Gastroesophageal sphincter (tissue), 3 donors: ENCODE measurements at regions not wholly inside any gene's neighbourhood (a gene's known extent, or its start where the extent isn't known, plus 50 kb on each side); places are given as distances from the start of the nearest gene placed in this dataset.

Source experiments
- CTCF ChIP-seq, 4 experiments: fragments of 200-600 bp in 2 of 4; fragments of 450-650 bp in 2 of 4; sonication (generic) in 1 of 4; IDR thresholded peaks; one replicate each; pipeline ENCODE4 v1.5.1; 2017 to 2019; ENCODE audit warnings: antibody characterized with exemption in 4 of 4, mild to moderate bottlenecking in 2 of 4, moderate library complexity in 2 of 4
- POLR2A ChIP-seq, 2 donors: fragments of 450-650 bp; IDR thresholded peaks; one replicate each; pipeline ENCODE4 v1.6.1; 2017; ENCODE audit warnings: antibody characterized with exemption in 2 of 2, mild to moderate bottlenecking in 2 of 2, moderate library complexity in 1 of 2
- POLR2AphosphoS5 ChIP-seq: sonication (generic); formaldehyde crosslinking; IDR thresholded peaks from one replicate; pipeline ENCODE4 v1.6.1; 2017; ENCODE audit warnings: antibody characterized with exemption

- TF ChIP-seq CTCF (IDR thresholded peaks at IDR 0.05): no peak
- no peak for TF ChIP-seq POLR2AphosphoS5
- no peak for TF ChIP-seq POLR2A (IDR thresholded peaks at IDR 0.05)
Observed at GRCh38 chr1:5664906-5665875, 327.0 kb downstream of the NPHP4 start.
